H1 (cell line): ENCODE measurements at regions not wholly inside any gene's neighbourhood (a gene's known extent, or its start where the extent isn't known, plus 50 kb on each side); places are given as distances from the start of the nearest gene placed in this dataset.
"Not testable (repeated sequence)": the region's sequence is repeated elsewhere in the genome, so short reads cannot be mapped to it uniquely, and the experiment has no call there.

Experiments used
- CTCF ChIA-PET: fragments of 300-600 bp; sonication (Branson Sonifier 250); formaldehyde crosslinking; loops from one replicate; lab custom pipeline; 2021; ENCODE audit not compliant: partially characterized antibody; lab: Charles Lee
- POLR2A ChIA-PET: fragments of 300-600 bp; sonication (Branson Sonifier 250); formaldehyde crosslinking; loops from one replicate; lab custom pipeline; 2021; ENCODE audit warnings: inconsistent platforms; ENCODE audit not compliant: partially characterized antibody; lab: Charles Lee
- DNase-seq, 2 experiments: peaks; one replicate each; pipeline versions ENCODE4 v3.0.0 to v3.0.0-alpha.2; 2010 to 2022; ENCODE audit warnings: low spot score in 2 of 2, low read depth in 1 of 2, mixed read lengths in 1 of 2
- FAIRE-seq: peaks from 2 replicates; lab custom pipeline; 2011; peaks lifted over from hg19 to GRCh38; lab: Jason Lieb, UNC
- H2AFZ ChIP-seq: 2 replicates; pipeline ENCODE4 v1.8.1; 2012; ENCODE audit warnings: low read length, inconsistent platforms
- H2AK5ac ChIP-seq: 2 replicates; pipeline ENCODE4 v1.6.1; 2013; ENCODE audit warnings: low read depth, low read length
- H2BK120ac ChIP-seq: replicated peaks from 2 replicates; pipeline ENCODE3; 2013; ENCODE audit warnings: low read depth, low read length, inconsistent platforms
- H2BK12ac ChIP-seq: 2 replicates; pipeline ENCODE4 v1.6.1; 2013; ENCODE audit warnings: low read depth, low read length
- H2BK15ac ChIP-seq: 2 replicates; pipeline ENCODE4 v1.6.1; 2013; ENCODE audit warnings: low read length
- H2BK20ac ChIP-seq: 2 replicates; pipeline ENCODE4 v1.6.1; 2013; ENCODE audit warnings: low read length
- H2BK5ac ChIP-seq: 2 replicates; pipeline ENCODE4 v1.6.1; 2013; ENCODE audit warnings: low read depth, low read length
- H3K14ac ChIP-seq: 2 replicates; pipeline ENCODE4 v1.6.1; 2013; ENCODE audit warnings: inconsistent platforms; ENCODE audit not compliant: insufficient read length
- H3K18ac ChIP-seq: 2 replicates; pipeline ENCODE4 v1.6.1; 2013; ENCODE audit warnings: low read length; ENCODE audit errors: extremely low read depth
- H3K23ac ChIP-seq: 2 replicates; pipeline ENCODE4 v1.6.1; 2013; ENCODE audit warnings: inconsistent platforms; ENCODE audit not compliant: insufficient read length
- H3K23me2 ChIP-seq: 2 replicates; pipeline ENCODE4 v1.6.1; 2013; ENCODE audit warnings: low read depth, low read length
- H3K27ac ChIP-seq: 2 replicates; pipeline ENCODE4 v1.6.1; 2011; ENCODE audit warnings: low read depth, low read length, inconsistent platforms
- H3K27me3 ChIP-seq, 4 experiments: replicated peaks in 1 of 4; 1 replicate in 1 of 4; 2 replicates in 3 of 4; pipeline versions ENCODE4 v1.6.1 to v1.8.1; 2011 to 2013; ENCODE audit warnings: low read length in 3 of 4, mild to moderate bottlenecking in 3 of 4, inconsistent platforms in 2 of 4, mixed read lengths in 2 of 4, moderate library complexity in 1 of 4; ENCODE audit not compliant: control insufficient read depth in 3 of 4, insufficient read depth in 3 of 4; ENCODE audit errors: extremely low read depth in 1 of 4
- H3K36me3 ChIP-seq, 4 experiments: 2 replicates each; pipeline versions ENCODE4 v1.6.1 to v1.8.1; 2011 to 2013; ENCODE audit warnings: mild to moderate bottlenecking in 4 of 4, low read length in 3 of 4, moderate library complexity in 2 of 4, control low read depth in 1 of 4, inconsistent platforms in 1 of 4; ENCODE audit not compliant: insufficient read depth in 4 of 4, control insufficient read depth in 2 of 4
- H3K4ac ChIP-seq: replicated peaks from 2 replicates; pipeline ENCODE3; 2013; ENCODE audit warnings: low read length, low read depth, mixed read lengths, inconsistent platforms; ENCODE audit not compliant: insufficient read length
- H3K4me1 ChIP-seq, 4 experiments: replicated peaks in 1 of 4; 1 replicate in 1 of 4; 2 replicates in 3 of 4; pipeline versions ENCODE4 v1.6.1 to v1.8.1; 2011 to 2013; ENCODE audit warnings: low read length in 3 of 4, inconsistent platforms in 2 of 4, mixed read lengths in 1 of 4; ENCODE audit not compliant: insufficient read depth in 4 of 4, control insufficient read depth in 3 of 4
- H3K4me2 ChIP-seq, 2 experiments: 2 replicates each; pipeline versions ENCODE4 v1.6.1 to v1.8.1; 2011 to 2013; ENCODE audit warnings: low read depth in 2 of 2, low read length in 2 of 2, control low read depth in 1 of 2, inconsistent platforms in 1 of 2, mild to moderate bottlenecking in 1 of 2; ENCODE audit not compliant: insufficient read depth in 1 of 2
- H3K4me3 ChIP-seq, 4 experiments: fragments of 200-600, 300-600 bp in 1 of 4; sonication (generic), shearing (Covaris generic), sonication (Bioruptor Twin) in 1 of 4; 2 replicates each; pipeline versions ENCODE4 v1.5.1 to v1.8.1; 2011 to 2016; ENCODE audit warnings: low read length in 4 of 4, low read depth in 3 of 4, control low read depth in 2 of 4, inconsistent platforms in 2 of 4, mild to moderate bottlenecking in 2 of 4, mixed read lengths in 1 of 4, moderate library complexity in 1 of 4; ENCODE audit not compliant: insufficient read depth in 2 of 4; ENCODE audit errors: extremely low read depth in 1 of 4
- H3K56ac ChIP-seq: replicated peaks from 2 replicates; pipeline ENCODE3; 2013; ENCODE audit warnings: low read depth, mild to moderate bottlenecking, mixed read lengths, low read length, inconsistent platforms; ENCODE audit not compliant: insufficient read length
- H3K79me1 ChIP-seq: 2 replicates; pipeline ENCODE4 v1.6.1; 2013; ENCODE audit warnings: low read depth, low read length, control low read depth
- H3K79me2 ChIP-seq, 2 experiments: 2 replicates each; pipeline versions ENCODE4 v1.6.1 to v1.8.1; 2012 to 2013; ENCODE audit warnings: low read length in 2 of 2, mild to moderate bottlenecking in 2 of 2, inconsistent platforms in 1 of 2; ENCODE audit not compliant: insufficient read depth in 2 of 2, control insufficient read depth in 1 of 2
- H3K9ac ChIP-seq, 4 experiments: replicated peaks in 1 of 4; 1 replicate in 1 of 4; 2 replicates in 3 of 4; pipeline versions ENCODE4 v1.6.1 to v1.8.1; 2011 to 2013; ENCODE audit warnings: low read depth in 3 of 4, low read length in 3 of 4, control low read depth in 2 of 4, mild to moderate bottlenecking in 2 of 4, moderate library complexity in 2 of 4, inconsistent platforms in 1 of 4; ENCODE audit errors: extremely low read depth in 1 of 4
- H3K9me3 ChIP-seq, 2 experiments: 2 replicates each; pipeline versions ENCODE4 v1.6.1 to v1.8.1; 2012 to 2013; ENCODE audit warnings: mild to moderate bottlenecking in 2 of 2, moderate library complexity in 2 of 2, control low read depth in 1 of 2, inconsistent platforms in 1 of 2, low read depth in 1 of 2, low read length in 1 of 2, mixed read lengths in 1 of 2; ENCODE audit not compliant: insufficient read depth in 2 of 2
- H4K20me1 ChIP-seq, 2 experiments: replicated peaks in 1 of 2; 2 replicates each; pipeline versions ENCODE3 to v1.8.1; 2011 to 2013; ENCODE audit warnings: inconsistent platforms in 2 of 2, low read length in 2 of 2, mild to moderate bottlenecking in 1 of 2; ENCODE audit not compliant: insufficient read depth in 2 of 2, control insufficient read depth in 1 of 2
- H4K5ac ChIP-seq: 2 replicates; pipeline ENCODE4 v1.6.1; 2013; ENCODE audit warnings: low read length, low read depth, mixed read lengths, inconsistent platforms; ENCODE audit not compliant: insufficient read length
- H4K8ac ChIP-seq: 2 replicates; pipeline ENCODE4 v1.8.0; 2013; ENCODE audit warnings: mild to moderate bottlenecking, moderate library complexity, low read length, inconsistent platforms; ENCODE audit not compliant: insufficient read depth; ENCODE audit errors: extremely low read depth
- H4K91ac ChIP-seq: replicated peaks from 2 replicates; pipeline ENCODE3; 2013; ENCODE audit warnings: low read length, mixed read lengths, inconsistent platforms; ENCODE audit not compliant: insufficient read length
- EP300 ChIP-seq, 2 experiments: IDR thresholded peaks; 1 replicate in 1 of 2; 2 replicates in 1 of 2; pipeline ENCODE4 v1.6.1; 2011 to 2012; ENCODE audit warnings: low read depth in 2 of 2, low read length in 2 of 2, mild to moderate bottlenecking in 2 of 2, borderline replicate concordance in 1 of 2, inconsistent platforms in 1 of 2, moderate library complexity in 1 of 2
- WGBS, 2 experiments: shearing (Covaris generic) in 1 of 2; methylation state at CpG; one replicate each; pipeline versions ENCODE4 v1.1.6 to v1.1.7; 2013 to 2015; ENCODE audit warnings: low lambda C conversion rate in 2 of 2, mixed read lengths in 2 of 2, inconsistent platforms in 1 of 2, low coverage in 1 of 2, missing lambda C conversion rate in 1 of 2; ENCODE audit not compliant: insufficient replicate concordance in 2 of 2, insufficient coverage in 1 of 2, insufficient read length in 1 of 2; ENCODE audit errors: extremely low coverage in 1 of 2, missing lambda C conversion rate in 1 of 2; 5-methylcytosine and 5-hydroxymethylcytosine counted together

GRCh38 chr13:61519214-61519613 lies 103.6 kb upstream of the PCDH20 start:
- POLR2A ChIA-PET, H3K9ac ChIP-seq, H2BK120ac ChIP-seq, H3K4me1 ChIP-seq, H4K8ac ChIP-seq, H3K23ac ChIP-seq, H3K23me2 ChIP-seq, H3K36me3 ChIP-seq, H3K79me1 ChIP-seq, H3K9me3 ChIP-seq, H4K91ac ChIP-seq, H2BK12ac ChIP-seq, H3K27ac ChIP-seq, H3K27me3 ChIP-seq, H4K5ac ChIP-seq, FAIRE-seq, H3K4ac ChIP-seq, H4K20me1 ChIP-seq, H3K56ac ChIP-seq, H2AFZ ChIP-seq, H2BK5ac ChIP-seq, H3K4me3 ChIP-seq, DNase-seq, CTCF ChIA-PET, H3K18ac ChIP-seq, H3K79me2 ChIP-seq, H3K14ac ChIP-seq, H3K4me2 ChIP-seq, H2AK5ac ChIP-seq, H2BK15ac ChIP-seq, H2BK20ac ChIP-seq: not testable (repeated sequence)
- TF ChIP-seq EP300 (IDR thresholded peaks at IDR 0.05; ENCODE audit: borderline replicate concordance in 1 of 2, low read depth in 2 of 2, low read length in 2 of 2), result peak in 1 of 2 experiments; percentile 60; a peak in 1 of 3 replicates
- 77% methylated on average over 5 of the region's 5 CpGs; no CpG with 5 or more reads in 1 of the 2 experiments for WGBS, 2 experiments
